Muscle of leg (tissue), 3 donors: ENCODE measurements at regions not wholly inside any gene's neighbourhood (a gene's known extent, or its start where the extent isn't known, plus 50 kb on each side); places are given as distances from the start of the nearest gene placed in this dataset.

Experiments used
- DNase-seq: peaks from one replicate; pipeline ENCODE4 v3.0.0; 2013
- H3K27ac ChIP-seq: one replicate; pipeline ENCODE4 v1.5.1; 2013; ENCODE audit warnings: mild to moderate bottlenecking, low read length, control low read depth
- H3K27me3 ChIP-seq: one replicate; pipeline ENCODE4 v1.6.1; 2013; ENCODE audit warnings: low read length; ENCODE audit not compliant: control insufficient read depth, insufficient read depth
- H3K36me3 ChIP-seq: one replicate; pipeline ENCODE4 v1.6.1; 2013; ENCODE audit warnings: low read length; ENCODE audit not compliant: control insufficient read depth, insufficient read depth
- H3K4me1 ChIP-seq: one replicate; pipeline ENCODE4 v1.6.1; 2013; ENCODE audit warnings: low read length; ENCODE audit not compliant: control insufficient read depth, insufficient read depth
- H3K4me3 ChIP-seq: one replicate; pipeline ENCODE4 v1.5.1; 2013; ENCODE audit warnings: low read length, control low read depth
- H3K9me3 ChIP-seq: replicated peaks from 2 replicates; pipeline ENCODE4 v1.6.1; 2013; ENCODE audit warnings: low read depth, low read length; ENCODE audit not compliant: control insufficient read depth
- WGBS: methylation state at CpG from one replicate; pipeline ENCODE4 v1.1.5; 2013; ENCODE audit warnings: missing lambda C conversion rate; ENCODE audit not compliant: insufficient coverage; 5-methylcytosine and 5-hydroxymethylcytosine counted together

DNA sequence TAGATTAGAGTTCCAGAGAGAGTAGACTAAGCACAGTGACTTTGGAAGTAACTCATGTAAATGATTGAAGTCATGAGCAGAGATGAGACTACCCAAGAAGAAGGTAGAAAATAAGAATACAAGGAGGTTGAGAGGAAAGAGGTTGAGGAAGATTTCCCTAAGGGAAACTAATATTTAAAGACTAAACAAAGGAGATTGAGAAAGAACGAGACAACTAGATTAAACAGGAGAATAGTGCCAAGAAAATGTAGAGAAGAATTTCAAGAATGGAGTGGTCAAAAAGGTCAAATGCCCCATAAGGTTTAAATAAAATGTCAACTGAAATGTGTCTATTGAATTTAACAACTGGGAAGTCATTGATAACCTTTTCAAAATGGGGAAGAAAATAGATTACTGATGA, 59.0 kb downstream of the RPS29 start:
- Histone ChIP-seq H3K9me3 (no peaks in the 10 kb centered on the region), H3K4me3 (no peak overlapping the region), H3K27ac (no peak overlapping the region), H3K4me1 (no peaks in the 10 kb centered on the region), H3K36me3 (no peaks in the 10 kb centered on the region), H3K27me3 (no peaks in the 10 kb centered on the region)
- no peak for DNase-seq
- no CpG with 5 or more reads among the region's 1 CpG for WGBS

- Histone ChIP-seq H3K27ac (no peak overlapping the region), H3K9me3 (no peaks in the 10 kb centered on the region), H3K4me3 (no peak overlapping the region), H3K36me3 (no peaks in the 10 kb centered on the region), H3K27me3 (no peaks in the 10 kb centered on the region), H3K4me1 (no peaks in the 10 kb centered on the region)
- no peak for DNase-seq
Measured at GRCh38 chr14:49526101-49526500, 60.1 kb downstream of the RPS29 start.

- no peaks in the 10 kb centered on the region for H3K9me3 ChIP-seq
- 50% methylated on average over 2 of the region's 3 CpGs for WGBS
- H3K4me3 ChIP-seq: no peak overlapping the region
- H3K27ac ChIP-seq: no peak overlapping the region
- no peaks in the 10 kb centered on the region for H3K36me3 ChIP-seq
- peak; percentile 14 for DNase-seq
- H3K27me3 ChIP-seq: no peaks in the 10 kb centered on the region
- H3K4me1 ChIP-seq: no peaks in the 10 kb centered on the region
Measured at GRCh38 chr14:49516286-49516685, 69.9 kb downstream of the RPS29 start.

GRCh38 chr14:49512571-49512970, 73.6 kb downstream of the RPS29 start:
- H3K9me3 ChIP-seq: no peaks in the 10 kb centered on the region
- H3K27me3 ChIP-seq: no peaks in the 10 kb centered on the region
- no peak overlapping the region for H3K27ac ChIP-seq

GRCh38 chr14:49512147-49512551, 74.0 kb downstream of the RPS29 start:
- DNase-seq: peak; percentile 3
- Histone ChIP-seq H3K9me3 (no peaks in the 10 kb centered on the region), H3K27ac (no peak overlapping the region), H3K4me3 (no peak overlapping the region), H3K4me1 (no peaks in the 10 kb centered on the region), H3K36me3 (no peaks in the 10 kb centered on the region), H3K27me3 (no peaks in the 10 kb centered on the region)
- WGBS: 37% methylated on average over 3 of the region's 3 CpGs

More at GRCh38 chr14:49512571-49512970, 73.6 kb downstream of the RPS29 start:
- Histone ChIP-seq H3K4me3 (no peak overlapping the region), H3K4me1 (no peaks in the 10 kb centered on the region), H3K36me3 (no peaks in the 10 kb centered on the region)
- DNase-seq: no peak

- no peaks in the 10 kb centered on the region for H3K36me3 ChIP-seq
- H3K27ac ChIP-seq: no peak overlapping the region
- H3K4me1 ChIP-seq: no peaks in the 10 kb centered on the region
- H3K4me3 ChIP-seq: no peak overlapping the region
- no peaks in the 10 kb centered on the region for H3K9me3 ChIP-seq
- DNase-seq: no peak
- H3K27me3 ChIP-seq: no peaks in the 10 kb centered on the region
Measured at GRCh38 chr14:49508124-49508523, 78.1 kb downstream of the RPS29 start.

DNA sequence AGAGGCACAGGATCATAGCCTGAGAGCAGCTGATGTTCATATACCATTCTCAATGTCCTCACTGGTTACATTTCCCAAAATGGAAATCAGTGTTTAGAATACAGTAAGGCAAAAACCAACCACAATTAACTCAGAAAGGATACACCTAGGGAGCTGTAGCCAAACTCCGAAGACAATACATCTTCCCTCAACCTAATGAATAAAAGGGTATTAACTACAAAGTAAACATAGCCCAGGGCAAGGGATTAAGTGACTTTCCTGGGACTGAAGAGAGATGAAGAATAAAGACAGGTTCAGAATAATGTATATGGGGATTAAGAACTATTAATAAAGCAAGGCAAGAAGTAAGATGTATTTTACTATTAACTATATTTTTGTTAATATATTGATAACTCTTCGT, 79.5 kb downstream of the RPS29 start:
- no peaks in the 10 kb centered on the region for H3K4me1 ChIP-seq
- H3K4me3 ChIP-seq: no peak overlapping the region
- H3K27me3 ChIP-seq: no peaks in the 10 kb centered on the region
- H3K27ac ChIP-seq: no peak overlapping the region
- H3K9me3 ChIP-seq: no peaks in the 10 kb centered on the region
- H3K36me3 ChIP-seq: no peaks in the 10 kb centered on the region
- DNase-seq: no peak
- no CpG with 5 or more reads among the region's 2 CpGs for WGBS

- Histone ChIP-seq H3K36me3 (no peaks in the 10 kb centered on the region), H3K4me1 (no peaks in the 10 kb centered on the region), H3K4me3 (no peak overlapping the region), H3K27me3 (no peaks in the 10 kb centered on the region), H3K27ac (no peak overlapping the region), H3K9me3 (no peaks in the 10 kb centered on the region)
- DNase-seq: no peak
- 90% methylated on average over 2 of the region's 5 CpGs for WGBS
Measured at GRCh38 chr14:49505041-49505766, 81.0 kb downstream of the RPS29 start.

DNA sequence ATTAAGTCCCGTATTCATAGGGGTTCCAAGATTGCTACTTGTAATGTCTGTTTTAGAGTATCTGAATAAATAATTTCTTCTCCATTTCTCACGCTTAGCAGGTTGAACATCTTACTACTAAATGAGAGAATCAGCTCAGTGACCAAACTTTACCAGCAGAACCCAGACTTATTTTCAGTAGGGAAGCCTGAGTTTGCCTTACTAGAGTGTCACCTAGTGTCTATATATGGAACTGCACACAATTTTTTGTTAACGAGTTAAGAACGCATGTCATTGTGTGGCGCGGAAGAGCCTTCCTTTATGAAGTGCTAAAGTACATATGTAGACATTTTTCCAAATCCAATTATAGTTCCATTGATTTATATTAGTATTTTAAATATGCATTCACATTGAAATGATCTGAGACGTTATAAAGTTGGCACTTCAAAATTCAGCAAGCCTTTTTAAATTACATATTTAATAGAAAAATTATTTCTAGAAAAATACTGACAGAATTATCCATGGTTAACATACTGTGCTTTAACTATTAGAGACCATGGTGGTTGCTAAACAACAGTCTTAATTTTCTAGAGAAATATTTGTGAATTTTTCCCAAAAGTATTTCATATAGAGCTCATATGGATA, 88.3 kb downstream of the RPS29 start:
- H3K9me3 ChIP-seq: no peaks in the 10 kb centered on the region
- no peak overlapping the region for H3K4me3 ChIP-seq
- H3K36me3 ChIP-seq: no peaks in the 10 kb centered on the region
- no peaks in the 10 kb centered on the region for H3K27me3 ChIP-seq
- H3K4me1 ChIP-seq: no peaks in the 10 kb centered on the region
- H3K27ac ChIP-seq: no peak overlapping the region
- no CpG with 5 or more reads among the region's 7 CpGs for WGBS
- peak; percentile 77 for DNase-seq

DNA sequence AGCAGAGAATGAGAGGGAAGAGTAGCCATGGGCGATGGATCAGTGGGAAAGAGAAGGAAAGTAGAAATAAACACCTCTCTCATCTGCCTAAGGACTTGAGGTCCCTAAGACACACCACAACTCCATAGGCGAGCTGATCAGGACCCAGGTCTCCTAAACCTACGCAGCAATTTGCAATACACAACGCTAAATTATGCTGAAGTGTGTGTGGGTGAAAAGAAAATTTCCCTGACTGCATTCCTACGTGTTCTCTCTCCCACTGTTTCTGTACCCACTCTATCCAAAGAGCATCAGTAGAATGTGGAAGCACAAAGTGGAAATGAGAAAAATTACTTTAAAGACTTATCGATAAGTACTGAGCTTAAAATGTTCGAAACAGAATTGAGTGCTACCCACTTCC, 88.9 kb downstream of the RPS29 start:
- 100% methylated on average over 2 of the region's 7 CpGs for WGBS
- no peak for DNase-seq
- Histone ChIP-seq H3K36me3 (no peaks in the 10 kb centered on the region), H3K4me1 (no peaks in the 10 kb centered on the region), H3K27ac (no peak overlapping the region), H3K4me3 (no peak overlapping the region), H3K27me3 (no peaks in the 10 kb centered on the region), H3K9me3 (no peaks in the 10 kb centered on the region)

DNA sequence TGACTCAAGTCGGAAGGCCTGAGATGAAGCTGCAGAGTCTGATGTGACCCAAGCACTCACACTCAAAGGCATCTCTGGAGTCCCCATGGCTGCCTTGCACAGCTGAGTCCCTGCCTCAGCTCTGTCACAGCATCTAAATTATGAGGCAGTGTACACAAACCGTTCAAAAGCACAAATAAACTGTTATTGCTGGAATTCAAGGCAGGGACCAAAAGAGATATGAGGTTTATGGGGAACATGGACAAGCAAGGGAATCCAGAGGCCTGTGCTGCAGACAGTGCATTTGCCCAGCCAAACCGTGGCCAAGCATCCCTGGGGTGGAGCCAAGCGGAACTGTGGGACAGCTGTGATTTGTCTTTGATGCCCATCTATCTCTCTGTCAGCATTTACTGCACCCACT, 91.3 kb downstream of the RPS29 start:
- H3K4me1 ChIP-seq: no peaks in the 10 kb centered on the region
- no peak overlapping the region for H3K4me3 ChIP-seq
- no peaks in the 10 kb centered on the region for H3K9me3 ChIP-seq
- H3K27me3 ChIP-seq: no peaks in the 10 kb centered on the region
- no peak for DNase-seq
- no peak overlapping the region for H3K27ac ChIP-seq
- WGBS: 65% methylated on average over 4 of the region's 4 CpGs
- no peaks in the 10 kb centered on the region for H3K36me3 ChIP-seq
